Ecto neural progenitor cell (in vitro differentiated cells): ENCODE measurements at regions not wholly inside any gene's neighbourhood (a gene's known extent, or its start where the extent isn't known, plus 50 kb on each side); places are given as distances from the start of the nearest gene placed in this dataset.

Source experiments
- DNase-seq: peaks from one replicate; pipeline ENCODE4 v3.0.0-alpha.2; 2018; ENCODE audit warnings: low spot score

DNA sequence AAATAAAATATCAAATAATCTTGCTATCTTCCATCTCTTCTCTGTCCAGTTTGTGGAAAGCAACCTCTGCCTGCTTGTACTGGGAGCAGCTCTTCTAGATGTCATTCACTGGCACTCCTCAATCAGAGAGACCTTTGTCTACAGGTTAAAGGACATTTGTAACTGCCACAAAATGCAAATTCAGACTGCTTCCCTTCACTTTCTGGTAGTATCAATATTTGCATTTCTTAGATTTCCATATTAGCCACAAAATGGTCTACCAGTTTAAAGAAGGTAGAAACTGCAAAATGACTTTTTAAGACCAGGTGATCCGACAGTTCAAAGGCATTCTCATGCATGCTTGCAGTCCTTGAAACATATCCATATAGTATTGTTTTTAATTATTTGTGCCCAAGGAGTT is 51.7 kb upstream of the RCN1 start:
- no peak for DNase-seq

GRCh38 chr11:32034680-32035079 is 56.2 kb upstream of the RCN1 start:
- DNase-seq = no peak

DNA sequence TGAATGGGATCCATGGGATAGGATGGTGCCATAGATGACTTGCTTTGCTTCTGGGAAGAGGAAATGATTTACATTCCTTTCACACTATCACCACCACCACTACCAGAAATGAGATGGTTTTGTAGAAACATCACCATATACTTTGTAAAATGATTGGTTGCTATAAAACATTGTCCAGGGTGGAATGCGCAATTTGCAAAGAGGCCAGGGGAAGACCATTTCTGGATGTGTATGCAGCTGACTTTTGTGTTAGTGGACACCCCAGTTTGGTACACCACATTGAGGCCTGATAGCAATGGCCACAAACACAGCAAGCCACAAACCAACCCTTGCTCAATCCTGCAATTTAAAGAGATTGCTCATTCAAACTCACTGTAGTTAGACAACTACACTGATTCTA is 56.7 kb upstream of the RCN1 start:
- DNase-seq = no peak

- no peak for DNase-seq
Measured at GRCh38 chr11:32033491-32033890, 57.4 kb upstream of the RCN1 start.

DNA sequence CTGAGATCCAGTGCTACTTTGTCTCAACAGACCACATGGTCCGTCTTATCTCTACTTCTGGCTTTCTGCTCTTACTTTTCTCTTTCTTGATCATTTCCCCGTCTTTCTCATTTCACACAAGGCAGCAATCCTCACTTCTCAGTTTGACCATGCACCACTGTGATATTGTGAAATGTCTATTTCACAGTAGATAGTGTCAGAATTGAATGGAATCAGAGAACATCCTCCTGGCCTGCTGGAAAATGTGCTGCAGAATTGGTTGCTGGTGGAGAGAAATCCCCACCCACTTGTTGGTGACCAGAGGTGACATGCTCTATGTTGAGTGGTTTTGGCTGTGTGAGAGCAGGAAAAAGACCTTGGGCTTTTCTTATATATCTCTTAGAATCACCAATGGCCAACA is 57.8 kb upstream of the RCN1 start:
- no peak for DNase-seq

DNA sequence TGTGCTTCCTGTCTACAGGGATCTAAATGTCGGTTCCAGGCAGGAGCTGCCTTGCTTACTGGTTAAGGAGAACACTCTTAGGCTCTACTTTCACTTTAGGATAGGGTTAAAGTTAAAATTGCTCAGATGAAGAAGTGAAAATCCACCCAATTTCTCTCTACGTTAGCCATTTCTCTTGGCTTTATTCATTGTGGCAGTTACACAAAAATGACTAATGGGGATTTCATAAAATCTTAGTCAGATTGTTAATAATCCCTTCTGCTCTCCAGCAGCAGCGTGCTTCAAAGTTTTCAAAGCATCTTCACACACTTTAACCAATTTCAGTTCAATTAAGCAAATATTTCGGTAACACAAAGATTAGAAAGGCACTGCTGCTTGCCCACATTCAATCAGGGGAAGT is 58.4 kb upstream of the RCN1 start:
- no peak for DNase-seq

DNA sequence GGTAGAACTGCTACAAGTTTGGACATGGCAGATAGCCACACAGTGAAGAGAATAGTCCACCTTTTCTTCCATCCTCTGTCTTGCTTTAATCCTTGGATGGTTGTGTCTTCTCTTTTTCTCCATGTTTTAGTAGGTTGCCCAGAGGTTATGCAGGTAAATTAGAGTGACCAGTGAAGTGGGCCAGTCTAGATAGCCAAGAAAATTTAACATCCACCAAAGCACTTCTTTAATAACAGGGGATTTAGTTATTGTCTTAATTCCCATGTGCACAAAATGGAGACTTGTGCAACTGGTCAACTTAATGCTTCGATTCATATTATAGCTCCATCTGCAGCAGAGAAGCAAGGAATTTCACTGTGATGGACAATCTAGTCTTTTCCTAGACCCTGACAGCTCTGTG is 58.8 kb upstream of the RCN1 start:
- DNase-seq = no peak

- DNase-seq = no peak
Measured at GRCh38 chr11:32030875-32031503, 59.9 kb upstream of the RCN1 start.

DNA sequence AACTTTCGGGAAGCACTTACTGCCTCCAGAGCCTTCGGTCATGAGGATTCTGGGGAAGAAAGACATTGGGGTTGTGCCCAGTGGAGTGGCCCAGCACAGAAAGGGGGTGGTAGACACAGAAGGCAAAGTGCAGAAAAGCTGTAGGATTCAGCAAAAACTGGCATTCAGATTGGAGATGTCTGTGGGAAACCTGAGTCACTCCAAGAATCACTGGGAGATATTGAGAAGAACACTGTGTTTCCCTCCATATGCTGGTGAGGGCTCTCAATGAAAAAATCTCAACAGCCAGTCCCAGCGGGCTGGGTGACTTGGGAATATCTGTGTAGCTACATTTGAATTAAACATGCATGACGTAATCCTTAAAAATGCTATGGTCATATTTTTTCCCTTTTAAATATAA is 61.2 kb upstream of the RCN1 start:
- no peak for DNase-seq

DNA sequence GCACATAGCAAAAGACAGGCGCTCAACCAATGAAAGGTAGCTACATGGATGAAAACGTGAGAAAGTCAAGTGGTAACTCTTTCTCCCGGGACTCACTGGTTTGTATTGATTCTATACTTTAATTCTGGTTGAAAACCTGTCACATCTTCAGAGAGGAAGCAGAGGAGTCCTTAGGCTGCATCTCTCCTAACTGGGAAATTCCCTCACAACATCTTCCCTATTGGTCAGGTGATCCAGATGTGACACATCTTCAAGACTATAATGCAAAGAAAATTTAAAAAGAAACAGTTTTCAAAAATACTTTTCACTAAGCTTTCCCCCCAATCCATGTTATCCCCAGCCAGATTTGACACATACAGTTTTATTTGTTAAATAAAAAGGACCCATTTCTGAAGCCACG is 62.7 kb upstream of the RCN1 start:
- no peak for DNase-seq

- no peak for DNase-seq
Measured at GRCh38 chr11:32026766-32027165, 64.1 kb upstream of the RCN1 start.

GRCh38 chr11:32024948-32025347 is 65.9 kb upstream of the RCN1 start:
- no peak for DNase-seq

GRCh38 chr11:32023370-32024305 is 67.2 kb upstream of the RCN1 start:
- no peak for DNase-seq

DNA sequence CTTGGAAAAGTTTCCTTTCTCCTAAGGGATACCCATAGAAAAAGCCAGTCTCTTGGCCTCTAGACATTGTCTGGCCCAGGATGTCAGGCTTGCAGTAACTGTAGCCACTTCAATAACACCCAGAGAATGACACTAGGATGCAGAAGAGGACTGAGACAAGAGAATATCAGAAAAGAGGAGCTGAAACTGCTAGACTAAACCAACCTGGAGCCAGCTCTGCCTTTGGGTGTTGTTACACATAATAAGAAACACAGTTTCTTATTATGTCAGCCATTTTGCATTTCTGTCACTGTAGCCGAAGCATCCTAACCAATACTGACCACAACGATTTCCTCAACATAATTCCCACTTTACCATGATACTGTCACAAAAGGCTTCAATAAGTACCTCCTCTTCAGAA is 72.2 kb upstream of the RCN1 start:
- DNase-seq = no peak

DNA sequence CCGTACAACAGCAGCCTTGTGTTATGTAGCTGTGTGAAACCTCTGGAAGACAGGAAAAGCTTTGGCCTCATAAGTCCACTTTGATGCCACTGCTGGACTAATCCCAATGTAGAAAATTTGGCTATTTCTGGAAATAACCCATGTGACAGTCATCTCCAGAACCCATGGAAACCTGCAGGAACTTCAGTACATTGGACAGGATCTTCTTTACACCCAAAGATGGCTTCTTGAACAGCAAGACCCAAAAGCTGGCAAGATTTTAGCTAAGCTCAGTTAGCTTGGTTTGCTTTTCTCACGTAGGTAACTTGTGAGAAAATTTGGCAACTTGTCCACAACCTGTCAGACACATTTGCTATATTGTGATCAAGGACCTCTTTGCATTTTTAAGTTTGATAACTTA is 74.8 kb upstream of the RCN1 start:
- DNase-seq = no peak

DNA sequence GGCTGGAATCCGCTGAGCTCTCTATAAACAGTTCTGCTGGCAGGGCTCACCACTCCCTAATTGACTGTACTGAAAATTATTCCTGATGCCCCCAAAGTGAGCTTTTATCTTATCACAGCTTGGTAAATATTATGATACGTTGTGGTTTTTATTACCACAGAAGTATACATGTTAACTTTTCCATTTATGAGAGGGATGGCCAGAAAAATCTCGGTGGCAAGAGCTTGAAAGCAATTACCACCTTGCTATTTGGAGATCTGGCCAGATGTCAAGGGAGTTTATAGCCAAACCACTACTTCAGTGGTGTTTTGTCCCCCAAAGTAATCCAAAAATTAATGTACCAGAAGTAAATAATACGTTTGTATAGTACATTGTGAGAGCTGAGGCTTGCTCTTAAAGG is 75.4 kb upstream of the RCN1 start:
- no peak for DNase-seq

- no peak for DNase-seq
Measured at GRCh38 chr11:32013603-32014002, 77.3 kb upstream of the RCN1 start.

DNA sequence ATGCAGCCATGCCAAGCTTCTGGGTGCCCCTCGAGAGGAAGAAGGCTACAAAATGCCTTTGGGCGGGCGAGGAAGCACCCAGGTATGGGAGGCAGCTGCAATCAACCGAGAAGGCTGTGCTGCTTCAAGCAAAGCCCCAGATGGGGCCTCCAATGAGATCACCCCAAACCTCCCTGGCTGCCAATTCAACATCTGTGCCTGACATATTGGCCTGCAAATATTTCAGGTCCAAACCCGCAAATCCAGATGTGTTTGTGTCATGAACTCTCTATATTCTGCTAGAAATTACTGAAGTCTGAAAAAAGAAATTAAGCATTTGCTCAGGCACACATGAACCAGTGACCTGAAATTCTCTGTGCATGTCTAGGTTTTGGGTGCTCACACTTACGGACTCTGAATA is 78.8 kb upstream of the RCN1 start:
- no peak for DNase-seq

DNA sequence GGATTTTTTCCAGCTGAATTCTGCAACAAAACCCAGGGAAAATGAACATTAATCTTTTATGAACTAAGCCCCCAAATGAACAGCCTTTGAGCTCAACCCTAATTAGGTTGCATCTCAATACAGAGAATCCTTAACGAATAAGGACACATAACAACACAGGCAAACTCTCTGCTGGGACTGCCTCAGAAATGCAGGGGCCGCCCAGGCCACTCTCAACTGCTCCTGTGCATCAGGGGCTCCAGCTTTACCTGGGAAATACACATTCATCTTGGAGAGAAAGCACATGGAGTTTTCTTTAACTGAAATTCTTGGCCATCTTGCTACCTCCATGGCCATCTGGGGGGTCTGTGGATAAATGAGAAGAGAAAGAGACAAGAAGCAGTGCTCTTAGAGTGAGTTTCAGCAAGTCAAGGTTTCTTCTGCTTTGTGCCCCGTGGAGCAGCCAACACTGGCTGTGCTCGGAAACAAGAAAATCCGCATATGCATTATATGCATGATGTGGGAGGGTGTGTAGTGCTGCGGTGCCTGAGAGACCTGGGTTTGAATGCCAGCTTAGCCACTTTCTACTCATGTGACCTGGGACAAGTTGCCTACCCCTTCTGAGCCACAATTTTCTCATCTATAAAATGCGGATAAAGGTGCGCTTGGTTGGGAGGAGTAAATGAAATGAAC is 81.9 kb upstream of the RCN1 start:
- no peak for DNase-seq

- no peak for DNase-seq
Measured at GRCh38 chr11:32006799-32007388, 84.0 kb upstream of the RCN1 start.

GRCh38 chr11:32005786-32006416 is 85.0 kb upstream of the RCN1 start:
- no peak for DNase-seq

DNA sequence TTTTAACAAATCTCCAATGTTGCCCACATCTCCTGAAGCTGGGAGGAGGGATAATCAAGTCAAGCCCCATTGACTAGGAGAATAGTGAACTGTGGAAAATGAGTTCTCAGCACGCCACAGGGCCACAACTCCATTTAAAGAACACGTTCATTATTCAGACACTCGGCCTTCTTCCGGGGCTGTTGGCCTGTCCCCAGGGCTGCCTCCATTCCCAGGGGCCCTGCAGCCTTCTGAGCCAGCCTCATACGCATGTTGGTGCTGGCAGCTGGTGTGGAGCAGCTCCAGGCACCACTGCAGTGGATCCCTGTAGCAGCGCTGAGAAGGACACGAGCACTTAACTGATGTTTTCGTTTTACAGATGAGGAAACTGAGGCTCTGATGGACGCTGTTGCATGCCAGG is 87.5 kb upstream of the RCN1 start:
- DNase-seq = no peak
